HEK293T (cell line): ENCODE measurements at regions not wholly inside any gene's neighbourhood (a gene's known extent, or its start where the extent isn't known, plus 50 kb on each side); places are given as distances from the start of the nearest gene placed in this dataset.

Experiments
- BHLHE40 ChIP-seq: fragments of 450-650 bp; IDR thresholded peaks from 2 replicates; pipeline ENCODE4 v1.6.1; 2016; ENCODE audit warnings: mild to moderate bottlenecking, moderate library complexity, borderline replicate concordance
- CTBP1 ChIP-seq: fragments of 450-650 bp; IDR thresholded peaks from 2 replicates; pipeline ENCODE4 v1.6.1; 2016; ENCODE audit warnings: borderline replicate concordance
- ELF4 ChIP-seq: fragments of 450-650 bp; IDR thresholded peaks from 2 replicates; pipeline ENCODE4 v1.6.1; 2017; ENCODE audit warnings: antibody characterized with exemption
- FOXM1 ChIP-seq: fragments of 450-650 bp; IDR thresholded peaks from 2 replicates; pipeline ENCODE4 v1.6.1; 2017; ENCODE audit warnings: mild to moderate bottlenecking, borderline replicate concordance
- HDGF ChIP-seq: fragments of 450-650 bp; IDR thresholded peaks from 2 replicates; pipeline ENCODE4 v1.6.1; 2017; ENCODE audit warnings: antibody characterized with exemption, borderline replicate concordance
- L3MBTL2 ChIP-seq: fragments of 450-650 bp; conservative IDR thresholded peaks from 2 replicates; pipeline ENCODE4 v1.6.1; 2016; ENCODE audit warnings: mild to moderate bottlenecking
- SP1 ChIP-seq: fragments of 450-650 bp; IDR thresholded peaks from 2 replicates; pipeline ENCODE4 v1.6.1; 2017
- SUZ12 ChIP-seq: fragments of 450-650 bp; IDR thresholded peaks from 2 replicates; pipeline ENCODE4 v1.6.1; 2016; ENCODE audit warnings: mild to moderate bottlenecking
- TARDBP ChIP-seq: fragments of 450-650 bp; IDR thresholded peaks from 2 replicates; pipeline ENCODE4 v1.6.1; 2016

- TF ChIP-seq TARDBP (no peak), SP1 (no peak), BHLHE40 (no peak), HDGF (no peak), L3MBTL2 (no peak), CTBP1 (no peak), ELF4 (no peak), SUZ12 (no peak), FOXM1 (no peak)
Measured at GRCh38 chr4:18529482-18529881, 507.9 kb upstream of the LCORL start.
